ENCODE measurements at regions not wholly inside any gene's neighbourhood (a gene's known extent, or its start where the extent isn't known, plus 50 kb on each side); places are given as distances from the start of the nearest gene placed in this dataset.

DNA sequence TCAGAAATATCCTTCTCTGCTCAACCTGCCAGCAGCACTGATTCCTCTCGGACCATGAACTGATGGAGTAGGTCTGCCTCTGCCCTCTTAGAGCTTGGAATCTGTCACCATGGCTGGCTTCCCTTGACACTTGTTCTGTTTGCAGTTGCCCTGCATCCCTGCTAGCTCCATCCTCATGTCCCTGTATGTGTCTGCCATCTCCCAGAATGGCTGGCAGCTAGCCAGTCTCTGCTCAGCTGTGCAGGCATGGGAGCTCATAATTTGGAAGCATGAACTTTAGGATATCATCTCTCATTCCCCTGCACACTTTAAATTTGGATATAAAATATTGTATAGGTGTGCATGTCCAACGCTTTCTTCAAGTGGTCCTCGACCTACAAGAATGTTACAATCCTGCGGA lies 95.4 kb downstream of the C1orf94 start:
- TF ChIP-seq, protein P1, sequence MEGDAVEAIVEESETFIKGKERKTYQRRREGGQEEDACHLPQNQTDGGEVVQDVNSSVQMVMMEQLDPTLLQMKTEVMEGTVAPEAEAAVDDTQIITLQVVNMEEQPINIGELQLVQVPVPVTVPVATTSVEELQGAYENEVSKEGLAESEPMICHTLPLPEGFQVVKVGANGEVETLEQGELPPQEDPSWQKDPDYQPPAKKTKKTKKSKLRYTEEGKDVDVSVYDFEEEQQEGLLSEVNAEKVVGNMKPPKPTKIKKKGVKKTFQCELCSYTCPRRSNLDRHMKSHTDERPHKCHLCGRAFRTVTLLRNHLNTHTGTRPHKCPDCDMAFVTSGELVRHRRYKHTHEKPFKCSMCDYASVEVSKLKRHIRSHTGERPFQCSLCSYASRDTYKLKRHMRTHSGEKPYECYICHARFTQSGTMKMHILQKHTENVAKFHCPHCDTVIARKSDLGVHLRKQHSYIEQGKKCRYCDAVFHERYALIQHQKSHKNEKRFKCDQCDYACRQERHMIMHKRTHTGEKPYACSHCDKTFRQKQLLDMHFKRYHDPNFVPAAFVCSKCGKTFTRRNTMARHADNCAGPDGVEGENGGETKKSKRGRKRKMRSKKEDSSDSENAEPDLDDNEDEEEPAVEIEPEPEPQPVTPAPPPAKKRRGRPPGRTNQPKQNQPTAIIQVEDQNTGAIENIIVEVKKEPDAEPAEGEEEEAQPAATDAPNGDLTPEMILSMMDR (IDR thresholded peaks at IDR 0.05; ENCODE audit: insufficient read depth, low read length, poor library complexity, severe bottlenecking) = no peak
- TF ChIP-seq EZH2phosphoT487 (conservative IDR thresholded peaks at IDR 0.05; ENCODE audit: low read length) = no peak

All from SU-DHL-6 (cell line).